H1 (cell line): ENCODE measurements at regions not wholly inside any gene's neighbourhood (a gene's known extent, or its start where the extent isn't known, plus 50 kb on each side); places are given as distances from the start of the nearest gene placed in this dataset.

Experiments
- CHD2 ChIP-seq: IDR thresholded peaks from 2 replicates; pipeline ENCODE4 v1.6.1; 2012; ENCODE audit warnings: low read length, improper control_type of control experiment
- NRF1 ChIP-seq: IDR thresholded peaks from 2 replicates; pipeline ENCODE4 v1.6.1; 2011; ENCODE audit warnings: mild to moderate bottlenecking, low read depth, low read length, improper control_type of control experiment
- PHF8 ChIP-seq: fragments of 200-600 bp; sonication (generic); conservative IDR thresholded peaks from 2 replicates; pipeline ENCODE4 v1.7.1; 2012; ENCODE audit warnings: low read depth, mild to moderate bottlenecking, inconsistent platforms, low read length, moderate library complexity
- POU5F1 ChIP-seq: IDR thresholded peaks from 2 replicates; pipeline ENCODE4 v1.6.1; 2011; ENCODE audit warnings: low read depth, mild to moderate bottlenecking, low read length, moderate library complexity
- SIRT6 ChIP-seq: IDR thresholded peaks from one replicate; pipeline ENCODE4 v1.7.1; 2012; ENCODE audit warnings: low read length, inconsistent platforms

- TF ChIP-seq POU5F1 (no peak), SIRT6 (no peak), PHF8 (no peak), NRF1 (no peak), CHD2 (no peak)
- TF ChIP-seq, all 59 proteins: peak for 0
Observed at GRCh38 chr7:35875292-35875691, 74.4 kb downstream of the SEPTIN7 start (continued).
